ENCODE measurements at regions not wholly inside any gene's neighbourhood (a gene's known extent, or its start where the extent isn't known, plus 50 kb on each side); places are given as distances from the start of the nearest gene placed in this dataset.

DNA sequence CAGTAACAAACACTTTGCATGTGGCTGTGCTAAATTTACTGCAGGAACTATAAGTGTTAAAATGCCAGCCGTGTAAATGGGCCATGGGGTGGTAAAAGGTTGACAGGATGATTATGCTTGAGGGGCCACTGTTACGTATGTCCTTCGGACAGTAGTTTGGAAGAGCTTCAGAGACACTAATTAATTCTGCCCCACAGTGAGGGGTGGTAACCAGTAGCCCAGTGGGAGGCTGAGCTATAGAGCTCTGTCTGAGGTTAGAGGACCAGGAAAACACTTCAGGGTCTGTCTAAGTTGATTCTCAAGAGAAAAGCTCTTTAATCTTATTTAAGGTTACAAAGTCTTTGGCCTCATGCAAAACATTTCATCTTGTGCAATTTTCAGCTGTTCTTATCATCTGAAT lies 176.6 kb downstream of the DMRTA1 start:
- Histone ChIP-seq H3K4me3 (ENCODE audit: low read depth, low read length) (no peak overlapping the region), H3K27me3 (ENCODE audit: control insufficient read depth, insufficient read depth, low read length) (no peaks in the 10 kb centered on the region), H3K36me3 (ENCODE audit: control insufficient read depth, insufficient read depth, low read length) (no peaks in the 10 kb centered on the region)
- TF ChIP-seq, protein P1, sequence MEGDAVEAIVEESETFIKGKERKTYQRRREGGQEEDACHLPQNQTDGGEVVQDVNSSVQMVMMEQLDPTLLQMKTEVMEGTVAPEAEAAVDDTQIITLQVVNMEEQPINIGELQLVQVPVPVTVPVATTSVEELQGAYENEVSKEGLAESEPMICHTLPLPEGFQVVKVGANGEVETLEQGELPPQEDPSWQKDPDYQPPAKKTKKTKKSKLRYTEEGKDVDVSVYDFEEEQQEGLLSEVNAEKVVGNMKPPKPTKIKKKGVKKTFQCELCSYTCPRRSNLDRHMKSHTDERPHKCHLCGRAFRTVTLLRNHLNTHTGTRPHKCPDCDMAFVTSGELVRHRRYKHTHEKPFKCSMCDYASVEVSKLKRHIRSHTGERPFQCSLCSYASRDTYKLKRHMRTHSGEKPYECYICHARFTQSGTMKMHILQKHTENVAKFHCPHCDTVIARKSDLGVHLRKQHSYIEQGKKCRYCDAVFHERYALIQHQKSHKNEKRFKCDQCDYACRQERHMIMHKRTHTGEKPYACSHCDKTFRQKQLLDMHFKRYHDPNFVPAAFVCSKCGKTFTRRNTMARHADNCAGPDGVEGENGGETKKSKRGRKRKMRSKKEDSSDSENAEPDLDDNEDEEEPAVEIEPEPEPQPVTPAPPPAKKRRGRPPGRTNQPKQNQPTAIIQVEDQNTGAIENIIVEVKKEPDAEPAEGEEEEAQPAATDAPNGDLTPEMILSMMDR (IDR thresholded peaks at IDR 0.05; ENCODE audit: insufficient read depth, low read length, severe bottlenecking), result no peak
- FAIRE-seq, result no peak
- no peak for DNase-seq (ENCODE audit: low read depth)

DNA sequence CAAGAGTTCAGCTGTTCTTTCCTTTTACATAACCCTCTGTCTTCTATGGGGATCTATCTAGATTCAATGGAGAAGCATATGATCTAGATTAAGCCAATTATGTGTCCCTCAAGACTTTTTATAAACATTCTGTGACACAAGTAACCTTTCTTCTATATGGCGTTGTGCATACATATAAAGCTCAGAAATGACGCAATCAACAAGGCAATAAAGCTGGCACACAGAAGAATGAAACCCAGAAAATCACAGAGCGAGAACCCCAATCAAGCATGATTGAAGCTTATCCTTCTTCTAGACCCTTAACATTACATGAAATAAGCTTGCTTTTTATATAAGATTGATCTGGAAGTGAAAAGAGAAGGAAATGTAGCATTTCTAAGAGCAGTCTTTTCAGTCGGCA lies 178.9 kb downstream of the DMRTA1 start:
- Histone ChIP-seq H3K27me3 (ENCODE audit: control insufficient read depth, insufficient read depth, low read length) (no peaks in the 10 kb centered on the region), H3K4me3 (ENCODE audit: low read depth, low read length) (no peak overlapping the region), H3K36me3 (ENCODE audit: control insufficient read depth, insufficient read depth, low read length) (no peaks in the 10 kb centered on the region)
- FAIRE-seq (no peak), DNase-seq (ENCODE audit: low read depth) (no peak)
- TF ChIP-seq, protein P1 (IDR thresholded peaks at IDR 0.05; ENCODE audit: insufficient read depth, low read length, severe bottlenecking), result no peak

DNA sequence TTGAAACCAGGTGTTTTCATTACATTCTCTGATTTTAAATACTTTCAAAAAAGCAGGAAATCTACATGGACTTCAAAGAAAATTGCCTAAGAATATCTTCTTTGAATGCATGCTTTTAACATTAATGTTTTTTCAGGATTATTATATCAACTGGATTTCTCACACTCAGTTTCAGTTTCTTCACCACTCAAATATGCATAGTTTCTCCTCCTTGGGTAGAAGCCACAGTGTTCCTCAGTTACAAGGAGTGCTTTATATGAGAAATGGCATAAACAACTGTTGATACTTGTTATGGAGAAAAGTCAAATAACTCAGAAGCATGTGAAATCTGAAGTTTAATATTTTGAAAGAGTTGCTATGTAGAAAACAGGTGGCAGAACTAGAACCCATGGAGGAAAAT lies 196.9 kb downstream of the DMRTA1 start:
- Histone ChIP-seq H3K4me3 (ENCODE audit: low read depth, low read length) (no peak overlapping the region), H3K27me3 (ENCODE audit: control insufficient read depth, insufficient read depth, low read length) (no peaks in the 10 kb centered on the region), H3K36me3 (ENCODE audit: control insufficient read depth, insufficient read depth, low read length) (no peaks in the 10 kb centered on the region)
- DNase-seq (ENCODE audit: low read depth) (no peak), FAIRE-seq (no peak)
- TF ChIP-seq, protein P1 (IDR thresholded peaks at IDR 0.05; ENCODE audit: insufficient read depth, low read length, severe bottlenecking), result no peak

DNA sequence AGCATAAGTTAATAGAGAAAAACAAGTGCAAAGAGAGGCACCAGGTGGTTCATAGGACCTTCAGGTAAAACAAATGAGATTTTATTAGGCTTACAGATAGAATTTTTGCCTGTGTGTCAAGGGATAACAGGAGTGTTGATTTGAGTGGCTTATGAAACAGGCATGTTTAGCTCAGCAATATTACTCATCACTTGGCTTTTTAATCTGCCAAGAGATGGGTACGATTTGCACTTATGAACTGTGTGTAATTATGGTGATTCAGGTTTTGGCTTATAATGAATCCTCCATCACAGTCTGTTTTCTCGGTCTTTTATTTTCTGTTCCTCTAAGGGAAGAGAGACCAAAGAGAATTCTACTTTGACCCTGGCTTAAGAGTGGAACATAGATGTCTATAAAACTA lies 199.3 kb downstream of the DMRTA1 start:
- H3K4me3 ChIP-seq (ENCODE audit: low read depth, low read length), result no peak overlapping the region

DNA sequence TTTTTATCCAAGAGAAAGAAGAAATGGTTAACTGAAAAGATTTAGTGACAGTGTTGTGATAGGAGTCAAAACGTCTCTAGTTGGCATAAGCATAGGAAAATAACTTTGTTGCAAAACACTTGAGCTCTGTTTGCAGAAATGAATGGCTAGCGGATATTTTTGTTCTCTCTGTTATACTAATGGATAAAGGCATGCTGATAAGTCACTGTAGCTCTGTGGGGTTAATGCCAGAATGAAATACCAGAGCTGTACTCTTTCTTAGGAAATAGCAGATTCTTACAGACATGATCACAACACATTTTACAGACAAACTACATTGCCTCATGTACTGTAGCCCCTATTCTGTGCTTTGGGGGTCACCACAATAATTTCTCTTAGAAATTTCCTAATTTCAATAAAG lies 202.8 kb downstream of the DMRTA1 start:
- no peaks in the 10 kb centered on the region for H3K36me3 ChIP-seq (ENCODE audit: control insufficient read depth, insufficient read depth, low read length)
- H3K27me3 ChIP-seq (ENCODE audit: control insufficient read depth, insufficient read depth, low read length), result no peaks in the 10 kb centered on the region
- DNase-seq (ENCODE audit: low read depth) (no peak), FAIRE-seq (no peak)
- H3K4me3 ChIP-seq (ENCODE audit: low read depth, low read length), result no peak overlapping the region
- TF ChIP-seq, protein P1 (IDR thresholded peaks at IDR 0.05; ENCODE audit: insufficient read depth, low read length, severe bottlenecking), result no peak

More for the DNA sequence above, 199.3 kb downstream of the DMRTA1 start:
- no peaks in the 10 kb centered on the region for H3K36me3 ChIP-seq (ENCODE audit: control insufficient read depth, insufficient read depth, low read length)
- TF ChIP-seq, protein P1 (IDR thresholded peaks at IDR 0.05; ENCODE audit: insufficient read depth, low read length, severe bottlenecking), result no peak
- FAIRE-seq (no peak), DNase-seq (ENCODE audit: low read depth) (peak; percentile 38)
- no peaks in the 10 kb centered on the region for H3K27me3 ChIP-seq (ENCODE audit: control insufficient read depth, insufficient read depth, low read length)

DNA sequence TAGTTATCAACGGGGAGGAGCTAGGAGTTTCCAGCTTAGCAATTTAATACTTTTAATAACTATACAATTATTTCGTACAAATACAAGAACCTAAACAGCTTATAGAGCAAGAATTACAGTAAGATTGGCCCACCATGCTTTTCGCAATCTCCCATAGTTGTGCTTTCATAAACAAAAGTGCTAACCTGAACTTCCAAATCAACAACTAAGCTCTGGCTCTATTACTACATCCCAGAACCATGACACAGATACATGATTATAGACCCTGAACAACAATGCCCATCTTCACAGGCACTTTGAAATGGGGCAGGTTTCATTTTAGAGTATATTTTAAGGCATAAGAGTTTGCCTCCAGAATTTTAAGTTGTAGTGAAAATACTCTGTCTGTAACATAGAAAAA lies 203.5 kb downstream of the DMRTA1 start:
- Histone ChIP-seq H3K4me3 (ENCODE audit: low read depth, low read length) (no peak overlapping the region), H3K27me3 (ENCODE audit: control insufficient read depth, insufficient read depth, low read length) (no peaks in the 10 kb centered on the region), H3K36me3 (ENCODE audit: control insufficient read depth, insufficient read depth, low read length) (no peaks in the 10 kb centered on the region)
- FAIRE-seq (no peak), DNase-seq (ENCODE audit: low read depth) (no peak)
- TF ChIP-seq, protein P1 (IDR thresholded peaks at IDR 0.05; ENCODE audit: insufficient read depth, low read length, severe bottlenecking), result no peak
